GM18861 (cell line): ENCODE measurements at regions not wholly inside any gene's neighbourhood (a gene's known extent, or its start where the extent isn't known, plus 50 kb on each side); places are given as distances from the start of the nearest gene placed in this dataset.
"Not testable (repeated sequence)": the region's sequence is repeated elsewhere in the genome, so short reads cannot be mapped to it uniquely, and the experiment has no call there.

ENCODE experiments used
- ATAC-seq: cut with Tn5 transposase; IDR thresholded peaks from one replicate; pipeline ENCODE4 v1.9.1; 2021; ENCODE audit not compliant: unreplicated experiment

- no peak for ATAC-seq
Observed at GRCh38 chr5:109580225-109580624, 109.5 kb upstream of the MAN2A1 start.

DNA sequence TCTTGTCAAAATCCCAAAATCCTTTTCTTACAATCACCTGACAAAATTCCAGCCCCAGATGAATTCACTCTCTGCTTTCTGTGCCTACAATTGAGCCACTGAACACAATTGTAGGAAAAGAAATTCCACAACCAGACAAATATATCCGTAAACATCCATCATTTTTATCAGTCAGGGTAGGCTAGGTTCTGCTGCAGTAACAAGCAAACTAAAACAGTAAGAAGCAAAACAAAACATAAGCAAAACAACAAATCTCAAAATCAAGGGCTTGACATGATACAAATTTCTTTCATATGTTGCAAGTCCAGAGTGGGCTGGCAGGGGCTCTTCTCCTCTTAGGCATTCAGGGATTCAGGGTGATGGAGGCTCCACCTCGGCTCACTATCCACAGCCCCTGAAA, 114.2 kb upstream of the MAN2A1 start:
- ATAC-seq, result no peak

DNA sequence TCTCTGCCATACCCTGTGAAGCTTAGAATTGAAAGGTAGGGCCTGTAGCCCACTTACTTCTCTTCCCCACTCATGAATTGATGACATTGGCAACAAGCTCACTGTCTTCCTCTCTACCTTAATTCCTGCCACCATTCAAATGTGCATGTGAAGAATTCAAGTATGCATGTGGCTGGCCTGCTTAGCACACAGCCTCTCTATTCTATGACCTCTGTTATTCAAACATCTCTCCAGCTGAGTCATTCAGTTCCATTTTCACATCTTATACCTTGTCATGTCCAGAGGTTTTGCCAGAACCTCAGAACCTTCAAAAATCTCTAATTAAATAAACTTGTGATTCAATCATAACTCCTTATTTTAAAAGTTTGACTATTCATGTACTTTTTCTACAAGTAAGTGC, 114.7 kb upstream of the MAN2A1 start:
- no peak for ATAC-seq

GRCh38 chr5:109573766-109574165, 116.0 kb upstream of the MAN2A1 start:
- ATAC-seq, result no peak

- ATAC-seq, result no peak
Observed at GRCh38 chr5:109573256-109573655, 116.5 kb upstream of the MAN2A1 start.

DNA sequence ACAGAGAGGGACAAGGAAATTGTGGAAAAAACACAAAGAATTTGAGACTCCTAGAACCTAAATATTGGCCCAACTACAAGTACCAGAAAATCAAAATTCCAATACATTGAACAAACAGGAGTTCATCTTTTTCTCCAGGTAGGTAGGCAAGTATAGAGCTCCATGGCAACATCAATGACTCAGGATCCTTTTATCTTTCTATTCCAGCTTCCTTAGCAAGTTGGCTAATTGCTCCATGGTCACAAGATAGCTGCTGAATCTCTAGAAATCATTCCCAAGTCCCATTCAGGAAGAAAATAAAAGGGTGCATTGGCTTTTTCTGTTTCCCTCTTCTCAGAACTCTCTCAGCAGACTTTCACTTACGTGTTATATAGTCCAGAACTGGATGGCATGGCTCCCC, 117.9 kb upstream of the MAN2A1 start:
- no peak for ATAC-seq

- no peak for ATAC-seq
Observed at GRCh38 chr5:109570362-109570874, 119.3 kb upstream of the MAN2A1 start.

DNA sequence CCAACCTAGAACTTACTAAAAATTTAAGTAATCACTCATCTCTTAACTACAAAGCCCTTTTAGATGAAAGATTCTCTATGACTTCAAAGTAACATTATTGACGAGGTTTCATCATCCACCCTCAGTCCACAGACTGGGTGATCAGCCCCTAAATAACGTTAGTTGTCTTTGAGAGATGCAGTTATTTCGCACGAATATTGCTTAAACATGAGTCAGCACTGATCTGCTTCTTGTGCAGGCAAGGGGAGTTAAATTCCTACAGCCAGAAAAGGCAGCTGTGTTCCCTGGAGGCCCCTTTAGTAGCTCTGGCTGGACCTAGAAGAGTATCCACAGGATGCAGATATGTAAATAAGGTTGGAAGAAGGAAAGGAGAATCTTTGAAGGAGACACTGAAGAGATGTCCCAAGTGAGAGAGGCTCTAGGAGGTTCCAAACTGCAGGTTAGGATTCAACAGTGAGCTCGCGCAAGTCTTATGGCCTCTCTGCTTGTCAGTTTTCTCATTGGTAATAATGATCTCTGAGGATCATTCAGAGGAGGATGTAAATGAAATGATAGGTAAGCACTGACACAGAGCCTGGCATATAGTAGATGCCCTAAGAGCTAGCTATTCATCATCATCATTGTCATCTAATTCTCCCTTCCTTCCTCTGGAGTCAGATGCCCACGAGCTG, 122.2 kb upstream of the MAN2A1 start:
- no peak for ATAC-seq

DNA sequence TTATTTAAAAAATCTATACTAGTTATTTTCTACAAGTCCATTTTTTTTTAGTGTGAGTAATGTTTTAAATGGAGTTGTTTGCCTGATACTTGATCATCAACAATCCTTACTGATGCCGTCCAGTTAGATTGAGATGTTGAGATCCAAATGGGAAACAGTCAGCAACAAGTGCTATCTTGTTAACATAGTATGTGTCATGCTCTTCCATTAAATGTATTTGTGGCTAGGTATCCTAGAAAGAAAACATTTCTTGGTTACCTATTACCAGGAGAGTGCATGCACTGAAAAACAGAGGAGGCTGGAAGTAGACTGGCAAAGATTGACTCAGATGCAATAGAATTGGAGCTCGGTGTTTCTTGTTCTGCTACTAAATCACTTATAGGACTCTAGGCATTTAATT, 123.4 kb upstream of the MAN2A1 start:
- ATAC-seq, result no peak

GRCh38 chr5:109563739-109564138, 126.0 kb upstream of the MAN2A1 start:
- no peak for ATAC-seq

GRCh38 chr5:109563189-109563588, 126.5 kb upstream of the MAN2A1 start:
- ATAC-seq, result no peak

- no peak for ATAC-seq
Observed at GRCh38 chr5:109562441-109562840, 127.3 kb upstream of the MAN2A1 start.

- ATAC-seq, result no peak
Observed at GRCh38 chr5:109561447-109561846, 128.3 kb upstream of the MAN2A1 start.

- no peak for ATAC-seq
Observed at GRCh38 chr5:109560554-109560953, 129.2 kb upstream of the MAN2A1 start.

DNA sequence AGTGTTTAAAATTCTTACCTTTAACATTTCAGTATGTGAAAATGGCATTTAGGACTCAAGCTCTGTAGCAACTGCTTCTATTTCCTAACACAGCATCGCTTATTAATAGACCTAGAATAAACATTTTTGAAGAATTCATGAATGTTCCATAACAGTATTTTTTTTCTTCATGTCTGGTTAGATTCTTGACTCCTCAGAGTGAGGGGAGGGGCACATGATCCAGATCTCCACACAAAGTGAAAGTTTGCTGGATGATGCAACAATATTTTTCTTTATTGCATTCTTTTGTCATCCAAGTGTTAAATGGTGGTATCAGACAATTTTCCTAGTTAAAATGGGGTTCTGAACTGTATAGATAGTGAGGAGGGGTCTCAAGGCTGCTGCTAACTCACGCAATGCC, 130.8 kb upstream of the MAN2A1 start:
- no peak for ATAC-seq

DNA sequence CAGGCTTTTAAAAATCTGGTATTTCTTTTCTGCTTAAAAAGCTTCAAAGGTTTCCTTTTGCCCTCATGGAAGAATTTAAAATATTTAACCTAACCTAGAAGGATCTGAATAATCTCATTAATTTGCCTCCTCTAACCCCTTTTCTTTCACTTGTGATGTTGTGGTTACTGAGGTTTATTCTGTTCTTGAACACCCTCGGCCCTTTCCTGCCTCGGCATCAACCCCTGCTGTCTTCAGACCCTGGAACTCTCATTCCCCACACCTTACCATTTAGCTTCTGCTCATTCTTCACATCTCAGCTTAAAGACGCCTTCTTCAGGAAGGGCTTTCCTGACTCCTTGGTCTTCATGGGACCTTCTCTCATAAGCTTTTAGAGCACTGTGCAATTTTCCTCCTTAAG, 131.4 kb upstream of the MAN2A1 start:
- ATAC-seq, result no peak

GRCh38 chr5:109553846-109554245, 135.9 kb upstream of the MAN2A1 start:
- no peak for ATAC-seq

DNA sequence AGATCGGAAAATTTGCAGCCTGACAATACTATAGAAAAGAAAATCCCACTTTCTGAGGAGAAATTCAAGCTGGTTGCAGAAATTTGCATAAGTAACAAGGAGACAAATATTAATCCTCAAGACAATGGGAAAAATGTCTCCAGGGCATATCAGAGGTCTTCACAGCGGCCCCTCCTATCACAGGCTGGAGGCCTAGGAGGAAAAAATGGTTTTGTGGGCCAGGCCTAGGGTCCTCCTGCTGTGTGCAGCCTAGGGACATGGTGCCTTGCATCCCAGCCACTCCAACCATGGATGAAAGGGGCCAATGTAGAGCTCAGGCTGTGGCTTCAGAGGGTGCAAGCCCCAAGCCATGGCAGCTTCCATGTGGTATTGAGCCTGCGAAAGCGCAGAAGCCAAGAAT, 138.5 kb upstream of the MAN2A1 start:
- not testable (repeated sequence) for ATAC-seq

DNA sequence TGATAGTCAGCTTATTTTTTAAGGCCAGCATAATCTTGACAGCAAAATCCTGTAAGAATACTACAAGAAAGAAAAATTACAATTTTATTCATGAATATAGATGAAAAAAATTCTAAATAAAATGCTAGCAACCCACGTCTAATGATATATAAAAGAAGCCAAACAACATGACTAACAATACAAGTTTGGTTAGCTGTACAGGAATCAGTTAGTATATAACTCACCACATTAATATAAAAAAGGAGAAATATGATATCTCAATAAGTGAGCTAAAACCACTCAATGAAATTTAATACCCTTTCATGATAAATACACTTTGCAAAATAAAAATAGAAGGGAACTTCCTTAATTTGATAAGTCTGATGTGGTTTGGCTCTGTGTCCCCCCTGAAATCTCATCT, 139.7 kb upstream of the MAN2A1 start:
- no peak for ATAC-seq

GRCh38 chr5:109546461-109546860, 136.7 kb upstream of the PJA2 start:
- no peak for ATAC-seq

DNA sequence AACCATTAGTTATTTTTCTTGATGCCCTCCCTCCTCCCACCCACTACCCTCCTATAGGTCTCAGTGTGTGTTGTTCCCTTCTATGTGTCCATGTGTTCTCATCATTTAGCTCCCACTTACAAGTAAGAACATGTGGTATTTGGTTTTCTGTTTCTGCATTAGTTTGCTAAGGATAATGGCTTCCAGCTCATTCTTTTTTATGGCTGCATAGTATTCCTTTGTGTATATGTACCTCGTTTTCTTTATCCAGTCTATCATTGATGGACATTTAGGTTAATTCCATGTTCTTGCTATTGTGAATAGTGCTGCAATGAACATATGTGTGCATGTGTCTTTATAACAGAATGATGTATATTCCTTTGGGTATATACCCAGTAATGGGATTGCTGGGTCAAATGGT, 135.1 kb upstream of the PJA2 start:
- not testable (repeated sequence) for ATAC-seq

- ATAC-seq, result not testable (repeated sequence)
Observed at GRCh38 chr5:109538692-109539091, 128.9 kb upstream of the PJA2 start.

DNA sequence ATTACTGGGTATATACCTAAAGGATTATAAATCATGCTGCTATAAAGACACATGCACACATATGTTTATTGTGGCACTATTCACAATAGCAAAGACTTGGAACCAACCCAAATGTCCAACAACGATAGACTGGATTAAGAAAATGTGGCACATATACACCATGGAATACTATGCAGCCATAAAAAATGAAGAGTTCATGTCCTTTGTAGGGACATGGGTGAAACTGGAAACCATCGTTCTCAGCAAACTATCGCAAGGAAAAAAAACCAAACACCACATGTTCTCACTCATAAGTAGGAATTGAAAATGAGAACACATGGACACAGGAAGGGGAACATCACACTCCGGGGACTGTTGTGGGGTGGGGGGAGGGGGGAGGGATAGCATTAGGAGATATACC, 125.3 kb upstream of the PJA2 start:
- not testable (repeated sequence) for ATAC-seq
